Type B pancreatic cell (in vitro differentiated cells): ENCODE measurements at regions not wholly inside any gene's neighbourhood (a gene's known extent, or its start where the extent isn't known, plus 50 kb on each side); places are given as distances from the start of the nearest gene placed in this dataset.

Experiments used
- DNase-seq: peaks from one replicate; pipeline ENCODE4 v3.0.0; 2021; ENCODE audit warnings: mixed read lengths; ENCODE audit not compliant: unreplicated experiment; ENCODE audit errors: extremely low spot score
- H3K27ac Mint-ChIP-seq: 2 replicates; pipeline ENCODE4 v1.8.0; 2021; ENCODE audit warnings: mild to moderate bottlenecking, mixed read lengths
- H3K27me3 Mint-ChIP-seq: 2 replicates; pipeline ENCODE4 v1.8.0; 2021; ENCODE audit warnings: mixed read lengths
- H3K36me3 Mint-ChIP-seq: 2 replicates; pipeline ENCODE4 v1.8.0; 2021; ENCODE audit warnings: mixed read lengths
- H3K4me1 Mint-ChIP-seq: one replicate; pipeline ENCODE4 v1.8.0; 2021; ENCODE audit warnings: mixed read lengths; ENCODE audit not compliant: unreplicated experiment
- H3K4me3 Mint-ChIP-seq: 2 replicates; pipeline ENCODE4 v1.8.0; 2021; ENCODE audit warnings: mild to moderate bottlenecking, mixed read lengths
- H3K9me3 Mint-ChIP-seq: 2 replicates; pipeline ENCODE4 v1.8.0; 2021; ENCODE audit warnings: mixed read lengths
- TF ChIP-seq, protein P1 (sequence below): fragments of 200-600 bp; sonication (generic); conservative IDR thresholded peaks from 2 replicates; pipeline ENCODE4 v1.5.0; 2021; ENCODE audit warnings: antibody characterized with exemption, mild to moderate bottlenecking

DNA sequence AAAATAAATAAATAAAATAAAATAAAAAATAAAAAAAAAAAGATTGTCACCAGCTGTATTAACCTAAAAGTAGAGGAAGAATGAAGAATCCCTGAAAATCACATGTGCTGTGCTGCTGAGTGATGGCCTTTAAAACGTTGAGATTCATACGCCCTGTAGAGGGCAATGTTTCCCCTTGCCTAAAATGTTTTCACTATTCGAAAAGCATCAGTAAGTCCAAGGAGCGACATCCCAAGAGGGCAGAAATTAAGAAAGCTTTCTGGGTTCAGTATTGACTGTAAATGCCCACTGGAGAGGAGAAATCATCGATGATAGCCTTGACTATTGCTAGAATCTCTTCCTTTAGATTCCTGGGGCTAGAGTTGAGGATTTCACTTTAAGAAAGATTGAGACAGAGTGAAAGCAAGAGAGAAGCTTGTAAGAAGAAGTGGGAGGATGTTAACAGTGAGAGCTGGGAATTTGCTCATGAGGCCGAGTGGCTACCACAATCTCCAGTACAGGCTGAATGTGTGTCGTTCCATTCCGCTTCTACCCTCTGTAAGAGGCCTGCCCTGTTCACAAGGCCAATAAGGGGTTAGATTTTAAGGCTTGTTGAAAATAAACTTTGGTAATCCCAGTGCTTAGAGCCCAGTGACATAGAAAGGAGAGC lies 170.8 kb upstream of the FAM20A start:
- Mint-ChIP-seq H3K4me3 (no peak overlapping the region), H3K27me3 (peaks cover 4% of the 10 kb centered on the region), H3K27ac (no peak overlapping the region), H3K4me1 (peaks cover 18% of the 10 kb centered on the region), H3K9me3 (peaks cover 4% of the 10 kb centered on the region), H3K36me3 (no peaks in the 10 kb centered on the region)
- TF ChIP-seq, protein P1, sequence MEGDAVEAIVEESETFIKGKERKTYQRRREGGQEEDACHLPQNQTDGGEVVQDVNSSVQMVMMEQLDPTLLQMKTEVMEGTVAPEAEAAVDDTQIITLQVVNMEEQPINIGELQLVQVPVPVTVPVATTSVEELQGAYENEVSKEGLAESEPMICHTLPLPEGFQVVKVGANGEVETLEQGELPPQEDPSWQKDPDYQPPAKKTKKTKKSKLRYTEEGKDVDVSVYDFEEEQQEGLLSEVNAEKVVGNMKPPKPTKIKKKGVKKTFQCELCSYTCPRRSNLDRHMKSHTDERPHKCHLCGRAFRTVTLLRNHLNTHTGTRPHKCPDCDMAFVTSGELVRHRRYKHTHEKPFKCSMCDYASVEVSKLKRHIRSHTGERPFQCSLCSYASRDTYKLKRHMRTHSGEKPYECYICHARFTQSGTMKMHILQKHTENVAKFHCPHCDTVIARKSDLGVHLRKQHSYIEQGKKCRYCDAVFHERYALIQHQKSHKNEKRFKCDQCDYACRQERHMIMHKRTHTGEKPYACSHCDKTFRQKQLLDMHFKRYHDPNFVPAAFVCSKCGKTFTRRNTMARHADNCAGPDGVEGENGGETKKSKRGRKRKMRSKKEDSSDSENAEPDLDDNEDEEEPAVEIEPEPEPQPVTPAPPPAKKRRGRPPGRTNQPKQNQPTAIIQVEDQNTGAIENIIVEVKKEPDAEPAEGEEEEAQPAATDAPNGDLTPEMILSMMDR: peak; percentile 75
- DNase-seq: no peak

DNA sequence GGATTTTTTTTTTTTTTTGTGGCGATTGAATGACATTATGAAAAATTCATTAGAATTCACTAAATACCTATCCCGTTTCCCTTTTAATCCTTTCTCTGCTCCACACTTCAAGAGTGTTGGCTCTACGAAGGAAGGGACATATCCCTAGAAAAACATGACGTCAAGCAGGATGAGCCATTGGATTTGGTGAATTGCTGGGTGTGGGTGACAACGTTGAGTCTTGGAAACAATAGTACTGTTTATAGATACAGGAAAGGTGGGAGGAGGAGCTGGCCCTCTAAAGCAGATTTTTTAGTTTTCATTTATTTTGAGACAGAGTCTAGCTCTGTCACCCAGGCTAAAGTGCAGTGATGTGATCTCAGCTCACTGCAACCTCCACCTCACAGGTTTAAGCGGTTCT lies 167.6 kb upstream of the FAM20A start:
- no peaks in the 10 kb centered on the region for H3K36me3 Mint-ChIP-seq
- TF ChIP-seq, protein P1: no peak

DNA sequence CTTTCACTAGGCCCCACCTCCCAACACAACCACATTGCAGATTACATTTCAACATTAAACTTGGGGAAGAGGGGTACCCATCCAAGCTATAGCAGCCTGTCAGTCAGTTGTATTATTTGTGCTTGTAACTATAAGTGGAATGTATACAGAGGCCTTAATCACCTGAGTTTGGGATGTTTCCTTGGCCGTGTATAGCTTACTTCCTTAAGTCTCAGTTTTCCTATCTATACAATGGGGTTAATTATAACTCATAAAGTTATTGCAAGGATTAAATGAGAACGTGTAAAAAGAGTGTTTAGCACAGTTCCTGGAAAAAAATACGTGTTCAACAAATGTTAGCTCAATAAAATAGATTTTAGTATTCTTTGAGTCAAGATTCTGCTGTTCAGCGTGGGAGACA lies 165.5 kb upstream of the FAM20A start:
- Mint-ChIP-seq H3K36me3 (no peaks in the 10 kb centered on the region), H3K9me3 (no peaks in the 10 kb centered on the region), H3K27me3 (peaks cover 4% of the 10 kb centered on the region), H3K27ac (no peak overlapping the region), H3K4me3 (no peak overlapping the region), H3K4me1 (no peaks in the 10 kb centered on the region)
- DNase-seq: no peak
- TF ChIP-seq, protein P1: no peak

More for the DNA sequence above, 167.6 kb upstream of the FAM20A start:
- Mint-ChIP-seq H3K4me3 (no peak overlapping the region), H3K27me3 (peaks cover 8% of the 10 kb centered on the region), H3K27ac (no peak overlapping the region), H3K9me3 (peaks cover 4% of the 10 kb centered on the region), H3K4me1 (peaks cover 10% of the 10 kb centered on the region)
- no peak for DNase-seq

DNA sequence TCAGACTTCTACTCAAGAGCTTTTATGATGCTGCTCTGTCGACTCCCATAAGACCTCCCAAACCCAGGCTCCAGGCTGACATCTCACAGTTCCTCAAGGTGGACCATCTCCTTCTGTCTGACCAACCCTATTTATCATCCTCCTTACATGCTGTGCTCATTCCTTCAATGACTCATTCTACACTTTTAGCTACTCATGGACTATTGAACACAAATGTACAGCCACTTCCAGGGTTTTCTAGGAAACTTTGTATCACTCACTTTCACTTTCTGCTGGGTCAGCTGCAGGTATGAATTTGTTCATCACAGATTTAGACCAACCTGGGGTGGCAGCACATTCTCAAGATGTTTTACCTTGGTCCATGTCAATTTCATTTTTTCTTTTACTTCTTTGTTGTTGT lies 162.4 kb upstream of the FAM20A start:
- H3K27ac Mint-ChIP-seq: no peak overlapping the region
- no peaks in the 10 kb centered on the region for H3K36me3 Mint-ChIP-seq
- peaks cover 14% of the 10 kb centered on the region for H3K4me1 Mint-ChIP-seq
- no peak for DNase-seq
- TF ChIP-seq, protein P1: no peak
- H3K27me3 Mint-ChIP-seq: peaks cover 4% of the 10 kb centered on the region
- H3K4me3 Mint-ChIP-seq: no peak overlapping the region
- H3K9me3 Mint-ChIP-seq: no peaks in the 10 kb centered on the region

DNA sequence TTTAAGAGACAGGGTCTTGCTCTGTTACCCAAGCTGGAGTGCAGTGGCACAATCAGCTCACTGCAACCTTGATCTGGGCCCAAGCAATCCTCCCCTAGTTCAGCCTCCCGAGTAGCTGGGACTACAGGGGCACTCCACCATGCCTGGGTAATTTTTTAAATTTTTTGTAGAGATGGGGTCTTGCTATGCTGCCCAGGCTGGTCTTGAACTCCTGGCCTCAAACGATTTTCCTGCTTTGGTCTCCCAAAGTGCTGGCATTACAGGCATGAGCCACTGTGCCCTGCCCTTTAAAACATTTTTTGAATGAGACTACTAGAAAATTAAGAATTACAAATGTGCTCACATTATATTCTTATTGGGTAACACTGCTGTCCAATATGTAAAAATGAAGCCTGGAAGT lies 161.7 kb upstream of the FAM20A start:
- no peak overlapping the region for H3K27ac Mint-ChIP-seq
- no peak overlapping the region for H3K4me3 Mint-ChIP-seq
- peaks cover 4% of the 10 kb centered on the region for H3K27me3 Mint-ChIP-seq
- peaks cover 14% of the 10 kb centered on the region for H3K4me1 Mint-ChIP-seq
- TF ChIP-seq, protein P1: no peak
- H3K36me3 Mint-ChIP-seq: no peaks in the 10 kb centered on the region
- DNase-seq: no peak
- no peaks in the 10 kb centered on the region for H3K9me3 Mint-ChIP-seq

DNA sequence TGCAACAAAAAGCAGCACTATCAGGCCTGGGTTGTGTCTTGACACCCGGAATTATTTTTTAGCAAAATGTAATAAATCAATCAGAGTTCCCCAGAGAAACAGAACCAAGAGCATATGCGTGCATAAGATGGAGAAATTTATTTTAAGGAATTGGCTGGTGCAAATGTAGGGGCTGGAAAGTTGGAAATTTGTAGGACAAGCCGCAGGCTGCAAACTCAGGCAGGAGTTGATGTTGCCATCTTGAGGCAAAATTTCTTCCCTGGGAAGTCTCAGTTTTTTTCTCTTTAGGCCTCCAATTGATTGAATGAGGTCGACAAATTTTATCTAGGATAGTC lies 158.9 kb upstream of the FAM20A start:
- DNase-seq: no peak
- peak overlapping the region; percentile 83 for H3K27ac Mint-ChIP-seq
- H3K4me3 Mint-ChIP-seq: peak overlapping the region; percentile 73
- TF ChIP-seq, protein P1: peak; percentile 31
- peaks cover 3% of the 10 kb centered on the region for H3K27me3 Mint-ChIP-seq
- H3K4me1 Mint-ChIP-seq: peaks cover 14% of the 10 kb centered on the region
- no peaks in the 10 kb centered on the region for H3K36me3 Mint-ChIP-seq
- H3K9me3 Mint-ChIP-seq: peaks cover 4% of the 10 kb centered on the region
